Transverse colon (tissue), 4 donors: ENCODE measurements at regions not wholly inside any gene's neighbourhood (a gene's known extent, or its start where the extent isn't known, plus 50 kb on each side); places are given as distances from the start of the nearest gene placed in this dataset.

ENCODE experiments used
- CTCF ChIP-seq, 5 experiments: fragments of 200-600 bp in 3 of 5; fragments of 450-650 bp in 2 of 5; sonication (generic) in 3 of 5; IDR thresholded peaks; 1 replicate in 2 of 5; 2 replicates in 3 of 5; pipeline ENCODE4 v1.5.1; 2016 to 2017; ENCODE audit warnings: antibody characterized with exemption in 5 of 5, inconsistent platforms in 3 of 5, mild to moderate bottlenecking in 2 of 5, moderate library complexity in 1 of 5
- EP300 ChIP-seq: sonication (generic); formaldehyde crosslinking; IDR thresholded peaks from one replicate; pipeline ENCODE4 v1.6.1; 2017; ENCODE audit warnings: antibody characterized with exemption, low read depth
- POLR2A ChIP-seq: fragments of 450-650 bp; IDR thresholded peaks from one replicate; pipeline ENCODE4 v1.6.1; 2016; ENCODE audit warnings: antibody characterized with exemption, mild to moderate bottlenecking, moderate library complexity
- POLR2AphosphoS5 ChIP-seq, 3 donors: sonication (generic); formaldehyde crosslinking; IDR thresholded peaks; one replicate each; pipeline ENCODE4 v1.6.1; 2016; ENCODE audit warnings: antibody characterized with exemption in 3 of 3

GRCh38 chr7:109641445-109641844, 1071.8 kb downstream of the DNAJB9 start:
- TF ChIP-seq CTCF (IDR thresholded peaks at IDR 0.05) = no peak
- no peak for TF ChIP-seq EP300
- TF ChIP-seq POLR2AphosphoS5 (IDR thresholded peaks at IDR 0.05) = no peak
- TF ChIP-seq POLR2A = no peak
